Adrenal gland (tissue), 5 donors: ENCODE measurements at regions not wholly inside any gene's neighbourhood (a gene's known extent, or its start where the extent isn't known, plus 50 kb on each side); places are given as distances from the start of the nearest gene placed in this dataset.

Source experiments
- POLR2A ChIP-seq, 2 donors: fragments of 450-650 bp; IDR thresholded peaks; one replicate each; pipeline ENCODE4 v1.6.1; 2017; ENCODE audit warnings: antibody characterized with exemption in 2 of 2, mild to moderate bottlenecking in 2 of 2, moderate library complexity in 1 of 2
- TF ChIP-seq, protein P1 (sequence below), 6 experiments: fragments of 450-650 bp in 4 of 6; fragments of 200-600 bp in 2 of 6; sonication (generic) in 1 of 6; IDR thresholded peaks; 1 replicate in 5 of 6; 2 replicates in 1 of 6; pipeline versions ENCODE4 v1.5.1 to v1.8.0; 2016 to 2021; ENCODE audit warnings: antibody characterized with exemption in 6 of 6, mild to moderate bottlenecking in 2 of 6, moderate library complexity in 1 of 6
- donor health status: DM: no; HTN: no; CAD: no.

DNA sequence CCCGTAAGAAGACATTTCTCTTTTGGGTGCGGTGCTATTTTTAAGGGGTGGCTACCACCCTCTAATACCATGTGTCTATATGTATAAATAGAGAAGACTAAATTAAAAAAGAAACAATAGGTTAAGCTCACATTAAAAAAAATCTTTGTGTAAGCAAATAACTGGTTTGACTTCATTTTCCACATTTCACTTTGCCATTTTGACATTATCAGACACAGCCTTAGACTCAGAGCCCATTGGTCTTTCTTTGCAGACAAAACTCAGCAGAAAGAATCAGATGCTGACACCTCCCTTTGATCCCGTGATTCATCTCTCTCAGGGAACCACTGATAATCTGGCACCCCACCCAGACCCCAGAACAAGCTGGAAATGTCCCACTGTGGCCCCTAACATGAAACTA is 74.5 kb downstream of the EMX2 start:
- TF ChIP-seq, protein P1, sequence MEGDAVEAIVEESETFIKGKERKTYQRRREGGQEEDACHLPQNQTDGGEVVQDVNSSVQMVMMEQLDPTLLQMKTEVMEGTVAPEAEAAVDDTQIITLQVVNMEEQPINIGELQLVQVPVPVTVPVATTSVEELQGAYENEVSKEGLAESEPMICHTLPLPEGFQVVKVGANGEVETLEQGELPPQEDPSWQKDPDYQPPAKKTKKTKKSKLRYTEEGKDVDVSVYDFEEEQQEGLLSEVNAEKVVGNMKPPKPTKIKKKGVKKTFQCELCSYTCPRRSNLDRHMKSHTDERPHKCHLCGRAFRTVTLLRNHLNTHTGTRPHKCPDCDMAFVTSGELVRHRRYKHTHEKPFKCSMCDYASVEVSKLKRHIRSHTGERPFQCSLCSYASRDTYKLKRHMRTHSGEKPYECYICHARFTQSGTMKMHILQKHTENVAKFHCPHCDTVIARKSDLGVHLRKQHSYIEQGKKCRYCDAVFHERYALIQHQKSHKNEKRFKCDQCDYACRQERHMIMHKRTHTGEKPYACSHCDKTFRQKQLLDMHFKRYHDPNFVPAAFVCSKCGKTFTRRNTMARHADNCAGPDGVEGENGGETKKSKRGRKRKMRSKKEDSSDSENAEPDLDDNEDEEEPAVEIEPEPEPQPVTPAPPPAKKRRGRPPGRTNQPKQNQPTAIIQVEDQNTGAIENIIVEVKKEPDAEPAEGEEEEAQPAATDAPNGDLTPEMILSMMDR (IDR thresholded peaks at IDR 0.05): no peak
- TF ChIP-seq POLR2A (IDR thresholded peaks at IDR 0.05): no peak
